CD4-positive, alpha-beta T cell treated with Interleukin-17A for 4 hours (primary cell): ENCODE measurements at regions not wholly inside any gene's neighbourhood (a gene's known extent, or its start where the extent isn't known, plus 50 kb on each side); places are given as distances from the start of the nearest gene placed in this dataset.

Experiments used
- DNase-seq: peaks from one replicate; pipeline ENCODE4 v3.0.0-alpha.2; 2020; ENCODE audit warnings: mixed read lengths

- no peak for DNase-seq
These were observed 77.1 kb upstream of the PLXNC1 start for GRCh38 chr12:94071258-94071657.

- no peak for DNase-seq
These were observed 74.8 kb upstream of the PLXNC1 start for GRCh38 chr12:94073441-94074051.

- no peak for DNase-seq
These were observed 74.0 kb upstream of the PLXNC1 start for GRCh38 chr12:94074216-94074979.

- DNase-seq = peak; percentile 46
These were observed 73.3 kb upstream of the PLXNC1 start for GRCh38 chr12:94074980-94075629.

GRCh38 chr12:94077209-94077608 is 71.2 kb upstream of the PLXNC1 start:
- DNase-seq = no peak

GRCh38 chr12:94078138-94078723 is 70.1 kb upstream of the PLXNC1 start:
- DNase-seq = peak; percentile 39

GRCh38 chr12:94078736-94079509 is 69.5 kb upstream of the PLXNC1 start:
- DNase-seq = no peak

- DNase-seq = no peak
These were observed 68.6 kb upstream of the PLXNC1 start for GRCh38 chr12:94079566-94080340.

- no peak for DNase-seq
These were observed 67.9 kb upstream of the PLXNC1 start for GRCh38 chr12:94080341-94081009.

- no peak for DNase-seq
These were observed 65.7 kb upstream of the PLXNC1 start for GRCh38 chr12:94082690-94083089.

GRCh38 chr12:94089891-94090290 is 58.5 kb upstream of the PLXNC1 start:
- DNase-seq = no peak

GRCh38 chr12:94091624-94092023 is 56.8 kb upstream of the PLXNC1 start:
- no peak for DNase-seq

- no peak for DNase-seq
These were observed 55.7 kb upstream of the PLXNC1 start for GRCh38 chr12:94092516-94093241.

- DNase-seq = no peak
These were observed 53.7 kb upstream of the PLXNC1 start for GRCh38 chr12:94094700-94095099.

- no peak for DNase-seq
These were observed 52.8 kb upstream of the PLXNC1 start for GRCh38 chr12:94095618-94096017.

GRCh38 chr12:94098466-94098865 is 49.9 kb upstream of the PLXNC1 start:
- DNase-seq = no peak
